GM12892 (cell line): ENCODE measurements at regions not wholly inside any gene's neighbourhood (a gene's known extent, or its start where the extent isn't known, plus 50 kb on each side); places are given as distances from the start of the nearest gene placed in this dataset.

Source experiments
- POLR2A ChIP-seq: IDR thresholded peaks from 2 replicates; pipeline ENCODE4 v1.6.1; 2011; ENCODE audit warnings: low read depth, low read length, control low read depth
- POLR2AphosphoS5 ChIP-seq: IDR thresholded peaks from 2 replicates; pipeline ENCODE4 v1.6.1; 2011; ENCODE audit warnings: low read depth, low read length, control low read depth

DNA sequence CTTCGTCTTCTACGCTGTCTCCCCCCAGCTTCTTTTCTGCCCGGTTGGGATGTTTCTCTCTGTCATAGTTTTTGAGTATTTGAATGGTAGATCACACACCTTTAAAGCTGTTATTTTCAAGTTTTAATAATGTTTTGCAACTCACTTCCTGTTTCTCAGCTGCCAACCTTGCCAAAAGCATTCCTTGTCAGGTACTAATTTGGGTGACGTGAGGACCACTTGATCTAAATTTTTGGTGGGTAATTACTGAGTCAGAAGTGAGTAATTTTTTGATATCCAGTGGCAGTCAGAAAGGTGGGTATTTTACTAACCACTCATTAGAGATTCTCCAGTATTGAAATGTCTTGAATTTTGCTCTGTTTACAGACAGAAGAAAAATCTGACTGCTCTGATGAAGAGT, 852.4 kb upstream of the FANCL start:
- TF ChIP-seq POLR2AphosphoS5 (no peak), POLR2A (no peak)
